ENCODE measurements at regions not wholly inside any gene's neighbourhood (a gene's known extent, or its start where the extent isn't known, plus 50 kb on each side); places are given as distances from the start of the nearest gene placed in this dataset.

DNA sequence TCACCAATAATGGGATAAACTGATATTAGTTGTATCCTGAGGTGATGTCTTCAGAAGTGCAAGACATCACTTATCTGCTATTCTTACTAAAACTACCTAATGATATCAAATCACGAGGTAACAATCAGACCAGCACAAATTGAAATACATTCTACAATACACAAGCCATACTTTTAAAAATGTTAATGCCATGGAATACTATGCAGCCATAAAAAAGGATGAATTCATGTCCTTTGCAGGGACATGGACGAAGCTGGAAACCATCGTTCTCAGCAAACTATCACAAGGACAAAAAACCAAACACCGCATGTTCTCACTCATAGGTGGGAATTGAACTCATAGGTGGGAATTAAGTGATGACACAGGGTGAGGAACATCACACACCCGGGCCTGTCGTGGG is 129.3 kb downstream of the SST start:
- TF ChIP-seq EZH2phosphoT487 (IDR thresholded peaks at IDR 0.05; ENCODE audit: borderline replicate concordance) = no peak
- TF ChIP-seq, protein P1, sequence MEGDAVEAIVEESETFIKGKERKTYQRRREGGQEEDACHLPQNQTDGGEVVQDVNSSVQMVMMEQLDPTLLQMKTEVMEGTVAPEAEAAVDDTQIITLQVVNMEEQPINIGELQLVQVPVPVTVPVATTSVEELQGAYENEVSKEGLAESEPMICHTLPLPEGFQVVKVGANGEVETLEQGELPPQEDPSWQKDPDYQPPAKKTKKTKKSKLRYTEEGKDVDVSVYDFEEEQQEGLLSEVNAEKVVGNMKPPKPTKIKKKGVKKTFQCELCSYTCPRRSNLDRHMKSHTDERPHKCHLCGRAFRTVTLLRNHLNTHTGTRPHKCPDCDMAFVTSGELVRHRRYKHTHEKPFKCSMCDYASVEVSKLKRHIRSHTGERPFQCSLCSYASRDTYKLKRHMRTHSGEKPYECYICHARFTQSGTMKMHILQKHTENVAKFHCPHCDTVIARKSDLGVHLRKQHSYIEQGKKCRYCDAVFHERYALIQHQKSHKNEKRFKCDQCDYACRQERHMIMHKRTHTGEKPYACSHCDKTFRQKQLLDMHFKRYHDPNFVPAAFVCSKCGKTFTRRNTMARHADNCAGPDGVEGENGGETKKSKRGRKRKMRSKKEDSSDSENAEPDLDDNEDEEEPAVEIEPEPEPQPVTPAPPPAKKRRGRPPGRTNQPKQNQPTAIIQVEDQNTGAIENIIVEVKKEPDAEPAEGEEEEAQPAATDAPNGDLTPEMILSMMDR (conservative IDR thresholded peaks at IDR 0.05; ENCODE audit: low read length) = no peak

All from Loucy (cell line).